ENCODE measurements at regions not wholly inside any gene's neighbourhood (a gene's known extent, or its start where the extent isn't known, plus 50 kb on each side); places are given as distances from the start of the nearest gene placed in this dataset.

- WGBS, 2 donors: 33 to 50% methylated on average over 2 of the region's 2 CpGs
- H3K4me3 ChIP-seq: no peak overlapping the region
- H3K27ac ChIP-seq: no peak overlapping the region
- DNase-seq: no peak
- H3K4me1 ChIP-seq: no peaks in the 10 kb centered on the region
- H3K27me3 ChIP-seq: no peaks in the 10 kb centered on the region
- intact Hi-C loops (cut with DNase I): no loop called here
- TF ChIP-seq CTCF (IDR thresholded peaks at IDR 0.05) (no peak), POLR2A (IDR thresholded peaks at IDR 0.05) (no peak)
- H3K36me3 ChIP-seq: no peaks in the 10 kb centered on the region
- no peaks in the 10 kb centered on the region for H3K9me3 ChIP-seq
Measured at GRCh38 chr10:44519361-44519760, 134.5 kb upstream of the CXCL12 start.

GRCh38 chr10:44520651-44521050, 135.8 kb upstream of the CXCL12 start:
- Histone ChIP-seq H3K36me3 (no peaks in the 10 kb centered on the region), H3K4me3 (no peak overlapping the region), H3K27me3 (no peaks in the 10 kb centered on the region), H3K27ac (no peak overlapping the region), H3K9me3 (no peaks in the 10 kb centered on the region), H3K4me1 (no peaks in the 10 kb centered on the region)
- WGBS, 2 donors: 57 to 79% methylated on average over 2 of the region's 2 CpGs
- TF ChIP-seq CTCF (IDR thresholded peaks at IDR 0.05) (no peak), POLR2A (IDR thresholded peaks at IDR 0.05) (no peak)
- no peak for DNase-seq
- intact Hi-C loops (cut with DNase I): no loop called here

GRCh38 chr10:44539178-44539577, 154.3 kb upstream of the CXCL12 start:
- no peak overlapping the region for H3K27ac ChIP-seq
- intact Hi-C loops (cut with DNase I): no loop called here
- H3K9me3 ChIP-seq: no peaks in the 10 kb centered on the region
- DNase-seq: no peak
- no peaks in the 10 kb centered on the region for H3K4me1 ChIP-seq
- 77 to 78% methylated on average over 3 of the region's 3 CpGs for WGBS, 2 donors
- H3K4me3 ChIP-seq: no peak overlapping the region
- no peak for TF ChIP-seq POLR2A (IDR thresholded peaks at IDR 0.05)
- TF ChIP-seq CTCF (IDR thresholded peaks at IDR 0.05): no peak
- no peaks in the 10 kb centered on the region for H3K36me3 ChIP-seq
- H3K27me3 ChIP-seq: no peaks in the 10 kb centered on the region

GRCh38 chr10:44552726-44553125, 167.8 kb upstream of the CXCL12 start:
- H3K27me3 ChIP-seq: no peaks in the 10 kb centered on the region
- intact Hi-C loops (cut with DNase I): no loop called here
- WGBS, 2 donors: 63 to 67% methylated on average over 8 of the region's 8 CpGs
- H3K4me1 ChIP-seq: no peaks in the 10 kb centered on the region
- H3K27ac ChIP-seq: no peak overlapping the region
- no peak for DNase-seq
- no peak for TF ChIP-seq POLR2A (IDR thresholded peaks at IDR 0.05)
- TF ChIP-seq CTCF (IDR thresholded peaks at IDR 0.05): no peak
- no peak overlapping the region for H3K4me3 ChIP-seq
- peaks cover 0 to 6% (median 3%) of the 10 kb centered on the region in 3 donors for H3K9me3 ChIP-seq
- no peaks in the 10 kb centered on the region for H3K36me3 ChIP-seq

- no peaks in the 10 kb centered on the region for H3K9me3 ChIP-seq
- no peaks in the 10 kb centered on the region for H3K27me3 ChIP-seq
- DNase-seq: no peak
- H3K4me3 ChIP-seq: no peak overlapping the region
- WGBS, 2 donors: 81 to 82% methylated on average over 4 to 7 of the region's 7 CpGs
- no peaks in the 10 kb centered on the region for H3K36me3 ChIP-seq
- no peak for TF ChIP-seq CTCF (IDR thresholded peaks at IDR 0.05)
- no peak for TF ChIP-seq POLR2A (IDR thresholded peaks at IDR 0.05)
- H3K27ac ChIP-seq: no peak overlapping the region
- intact Hi-C loops (cut with DNase I): no loop called here
- H3K4me1 ChIP-seq: no peaks in the 10 kb centered on the region
Measured at GRCh38 chr10:44557596-44558191, 172.8 kb upstream of the CXCL12 start.

All from esophagus squamous epithelium (tissue), 5 donors.